CD8-positive, alpha-beta memory T cell (primary cell): ENCODE measurements at regions not wholly inside any gene's neighbourhood (a gene's known extent, or its start where the extent isn't known, plus 50 kb on each side); places are given as distances from the start of the nearest gene placed in this dataset.

Experiments used
- CTCF ChIA-PET: fragments of 350-600 bp; sonication (Branson Sonifier 250); formaldehyde crosslinking; loops from one replicate; lab custom pipeline; 2021; ENCODE audit warnings: antibody characterized with exemption; lab: Charles Lee
- POLR2A ChIA-PET: fragments of 350-600 bp; sonication (Branson Sonifier 250); formaldehyde crosslinking; loops from one replicate; lab custom pipeline; 2021; ENCODE audit warnings: antibody characterized with exemption; lab: Charles Lee
- DNase-seq, 5 donors: peaks; one replicate each; pipeline versions ENCODE4 v3.0.0 to v3.0.0-alpha.2; 2020 to 2022; ENCODE audit warnings: mixed read lengths in 1 of 5
- H3K27ac ChIP-seq: one replicate; pipeline ENCODE4 v1.7.0; 2013; ENCODE audit warnings: low read depth, mild to moderate bottlenecking, low read length, moderate library complexity
- H3K27me3 ChIP-seq: 2 replicates; pipeline ENCODE4 v1.7.0; 2013; ENCODE audit warnings: low read length, mild to moderate bottlenecking; ENCODE audit not compliant: insufficient read depth, poor library complexity, severe bottlenecking
- H3K36me3 ChIP-seq: 2 replicates; pipeline ENCODE4 v1.7.0; 2013; ENCODE audit warnings: mild to moderate bottlenecking, low read length, moderate library complexity; ENCODE audit not compliant: insufficient read depth
- H3K4me1 ChIP-seq: 2 replicates; pipeline ENCODE4 v1.7.0; 2013; ENCODE audit warnings: mild to moderate bottlenecking, low read length, moderate library complexity; ENCODE audit not compliant: insufficient read depth
- H3K4me3 ChIP-seq: 2 replicates; pipeline ENCODE4 v1.7.0; 2013; ENCODE audit warnings: mild to moderate bottlenecking, low read length
- H3K9me3 ChIP-seq: 2 replicates; pipeline ENCODE4 v1.7.0; 2013; ENCODE audit warnings: mild to moderate bottlenecking, low read length
- H3K27ac Mint-ChIP-seq, 8 donors: one replicate each; pipeline ENCODE4 v1.8.0; 2020 to 2021; ENCODE audit warnings: mixed read lengths in 8 of 8, mild to moderate bottlenecking in 6 of 8, inconsistent platforms in 3 of 8, moderate library complexity in 3 of 8
- H3K27me3 Mint-ChIP-seq, 2 donors: one replicate each; pipeline ENCODE4 v1.8.0; 2020 to 2021; ENCODE audit warnings: mixed read lengths in 2 of 2, mild to moderate bottlenecking in 1 of 2, moderate library complexity in 1 of 2
- H3K36me3 Mint-ChIP-seq, 3 donors: one replicate each; pipeline ENCODE4 v1.8.0; 2020 to 2021; ENCODE audit warnings: mixed read lengths in 3 of 3, inconsistent platforms in 1 of 3, mild to moderate bottlenecking in 1 of 3
- H3K4me1 Mint-ChIP-seq, 3 donors: one replicate each; pipeline ENCODE4 v1.8.0; 2020 to 2021; ENCODE audit warnings: mixed read lengths in 3 of 3, inconsistent platforms in 1 of 3, mild to moderate bottlenecking in 1 of 3
- H3K4me3 Mint-ChIP-seq, 7 donors: one replicate each; pipeline ENCODE4 v1.8.0; 2020 to 2021; ENCODE audit warnings: mixed read lengths in 7 of 7, mild to moderate bottlenecking in 6 of 7, moderate library complexity in 4 of 7, inconsistent platforms in 2 of 7
- H3K9me3 Mint-ChIP-seq, 5 donors: one replicate each; pipeline ENCODE4 v1.8.0; 2020 to 2022; ENCODE audit warnings: mixed read lengths in 5 of 5, mild to moderate bottlenecking in 3 of 5, moderate library complexity in 2 of 5, inconsistent platforms in 1 of 5

- no peaks in the 10 kb centered on the region for H3K27me3 Mint-ChIP-seq
- H3K4me3 ChIP-seq = no peak overlapping the region
- CTCF ChIA-PET = no interaction called here
Measured at GRCh38 chr5:92963800-92964199, 617.2 kb downstream of the NR2F1-AS1 start.

GRCh38 chr5:92962752-92963151 lies 618.3 kb downstream of the NR2F1-AS1 start:
- Histone ChIP-seq H3K4me3 (no peak overlapping the region), H3K36me3 (no peaks in the 10 kb centered on the region), H3K9me3 (no peaks in the 10 kb centered on the region), H3K27me3 (no peaks in the 10 kb centered on the region), H3K27ac (no peak overlapping the region), H3K4me1 (no peaks in the 10 kb centered on the region)
- no peak for DNase-seq
- H3K27ac Mint-ChIP-seq = no peak overlapping the region
- ChIA-PET POLR2A (no interaction called here), CTCF (no interaction called here)
- no peaks in the 10 kb centered on the region for H3K27me3 Mint-ChIP-seq
- H3K4me1 Mint-ChIP-seq = no peaks in the 10 kb centered on the region
- H3K4me3 Mint-ChIP-seq = no peak overlapping the region
- H3K36me3 Mint-ChIP-seq = no peaks in the 10 kb centered on the region
- peaks cover 0 to 7% (median 3%) of the 10 kb centered on the region in 5 donors for H3K9me3 Mint-ChIP-seq

More at GRCh38 chr5:92963800-92964199, 617.2 kb downstream of the NR2F1-AS1 start:
- POLR2A ChIA-PET = no interaction called here
- no peaks in the 10 kb centered on the region for H3K4me1 Mint-ChIP-seq
- H3K27ac Mint-ChIP-seq = no peak overlapping the region
- H3K9me3 Mint-ChIP-seq = peaks cover 0 to 7% (median 3%) of the 10 kb centered on the region in 5 donors
- no peaks in the 10 kb centered on the region for H3K4me1 ChIP-seq
- H3K9me3 ChIP-seq = no peaks in the 10 kb centered on the region
- H3K4me3 Mint-ChIP-seq = no peak overlapping the region
- DNase-seq = no peak
- no peaks in the 10 kb centered on the region for H3K36me3 ChIP-seq
- no peak overlapping the region for H3K27ac ChIP-seq
- no peaks in the 10 kb centered on the region for H3K36me3 Mint-ChIP-seq
- H3K27me3 ChIP-seq = no peaks in the 10 kb centered on the region

GRCh38 chr5:92956886-92957285 lies 624.1 kb downstream of the NR2F1-AS1 start:
- H3K27me3 ChIP-seq = no peaks in the 10 kb centered on the region
- ChIA-PET POLR2A (no interaction called here), CTCF (no interaction called here)
- no peak overlapping the region for H3K27ac Mint-ChIP-seq
- H3K4me3 ChIP-seq = no peak overlapping the region
- H3K4me1 Mint-ChIP-seq = no peaks in the 10 kb centered on the region
- peaks cover 9 to 13% (median 11%) of the 10 kb centered on the region in 5 donors for H3K9me3 Mint-ChIP-seq
- H3K4me3 Mint-ChIP-seq = no peak overlapping the region
- no peaks in the 10 kb centered on the region for H3K4me1 ChIP-seq
- DNase-seq = no peak
- no peaks in the 10 kb centered on the region for H3K36me3 ChIP-seq
- H3K27ac ChIP-seq = no peak overlapping the region
- H3K9me3 ChIP-seq = no peaks in the 10 kb centered on the region
- H3K27me3 Mint-ChIP-seq = no peaks in the 10 kb centered on the region
- no peaks in the 10 kb centered on the region for H3K36me3 Mint-ChIP-seq

- Histone ChIP-seq H3K4me1 (no peaks in the 10 kb centered on the region), H3K36me3 (no peaks in the 10 kb centered on the region), H3K27me3 (no peaks in the 10 kb centered on the region), H3K9me3 (no peaks in the 10 kb centered on the region), H3K4me3 (no peak overlapping the region), H3K27ac (no peak overlapping the region)
- no peak overlapping the region for H3K27ac Mint-ChIP-seq
- CTCF ChIA-PET = no interaction called here
- peaks cover 12 to 37% (median 19%) of the 10 kb centered on the region in 5 donors for H3K9me3 Mint-ChIP-seq
- POLR2A ChIA-PET = no interaction called here
- H3K27me3 Mint-ChIP-seq = no peaks in the 10 kb centered on the region
- no peak for DNase-seq
- no peaks in the 10 kb centered on the region for H3K36me3 Mint-ChIP-seq
- H3K4me1 Mint-ChIP-seq = no peaks in the 10 kb centered on the region
- H3K4me3 Mint-ChIP-seq = no peak overlapping the region
Measured at GRCh38 chr5:92952243-92952642, 628.8 kb downstream of the NR2F1-AS1 start.

GRCh38 chr5:92951746-92952145 lies 629.3 kb downstream of the NR2F1-AS1 start:
- Histone ChIP-seq H3K4me1 (no peaks in the 10 kb centered on the region), H3K4me3 (no peak overlapping the region), H3K27me3 (no peaks in the 10 kb centered on the region), H3K9me3 (no peaks in the 10 kb centered on the region), H3K27ac (no peak overlapping the region), H3K36me3 (no peaks in the 10 kb centered on the region)
- no peak for DNase-seq
- peaks cover 12 to 37% (median 19%) of the 10 kb centered on the region in 5 donors for H3K9me3 Mint-ChIP-seq
- H3K27ac Mint-ChIP-seq = no peak overlapping the region
- no peak overlapping the region for H3K4me3 Mint-ChIP-seq
- no peaks in the 10 kb centered on the region for H3K27me3 Mint-ChIP-seq
- no peaks in the 10 kb centered on the region for H3K4me1 Mint-ChIP-seq
- no peaks in the 10 kb centered on the region for H3K36me3 Mint-ChIP-seq
- ChIA-PET POLR2A (no interaction called here), CTCF (no interaction called here)

GRCh38 chr5:92946546-92946945 lies 634.5 kb downstream of the NR2F1-AS1 start:
- Histone ChIP-seq H3K4me3 (no peak overlapping the region), H3K36me3 (no peaks in the 10 kb centered on the region), H3K27ac (no peak overlapping the region), H3K4me1 (no peaks in the 10 kb centered on the region), H3K27me3 (no peaks in the 10 kb centered on the region), H3K9me3 (no peaks in the 10 kb centered on the region)
- no peaks in the 10 kb centered on the region for H3K4me1 Mint-ChIP-seq
- peaks cover 0 to 24% (median 5%) of the 10 kb centered on the region in 5 donors for H3K9me3 Mint-ChIP-seq
- no peak overlapping the region for H3K27ac Mint-ChIP-seq
- no peaks in the 10 kb centered on the region for H3K27me3 Mint-ChIP-seq
- ChIA-PET POLR2A (no interaction called here), CTCF (no interaction called here)
- no peaks in the 10 kb centered on the region for H3K36me3 Mint-ChIP-seq
- no peak overlapping the region for H3K4me3 Mint-ChIP-seq
- no peak for DNase-seq

GRCh38 chr5:92945605-92946097 lies 635.4 kb downstream of the NR2F1-AS1 start:
- ChIA-PET CTCF (no interaction called here), POLR2A (no interaction called here)
- H3K36me3 ChIP-seq = no peaks in the 10 kb centered on the region
- H3K4me3 ChIP-seq = no peak overlapping the region
- no peaks in the 10 kb centered on the region for H3K27me3 Mint-ChIP-seq
- no peaks in the 10 kb centered on the region for H3K4me1 ChIP-seq
- H3K4me3 Mint-ChIP-seq = no peak overlapping the region
- H3K9me3 Mint-ChIP-seq = peaks cover 0 to 20% (median 5%) of the 10 kb centered on the region in 5 donors
- no peaks in the 10 kb centered on the region for H3K4me1 Mint-ChIP-seq
- no peaks in the 10 kb centered on the region for H3K27me3 ChIP-seq
- H3K36me3 Mint-ChIP-seq = no peaks in the 10 kb centered on the region
- no peak overlapping the region for H3K27ac ChIP-seq
- H3K9me3 ChIP-seq = no peaks in the 10 kb centered on the region
- no peak overlapping the region for H3K27ac Mint-ChIP-seq
- DNase-seq = no peak

- H3K36me3 Mint-ChIP-seq = no peaks in the 10 kb centered on the region
- no peaks in the 10 kb centered on the region for H3K9me3 ChIP-seq
- no peaks in the 10 kb centered on the region for H3K4me1 Mint-ChIP-seq
- no peak overlapping the region for H3K27ac Mint-ChIP-seq
- H3K36me3 ChIP-seq = no peaks in the 10 kb centered on the region
- H3K9me3 Mint-ChIP-seq = peaks cover 0 to 16% (median 5%) of the 10 kb centered on the region in 5 donors
- no peaks in the 10 kb centered on the region for H3K4me1 ChIP-seq
- CTCF ChIA-PET = no interaction called here
- H3K27ac ChIP-seq = no peak overlapping the region
- no peaks in the 10 kb centered on the region for H3K27me3 ChIP-seq
- H3K27me3 Mint-ChIP-seq = no peaks in the 10 kb centered on the region
- H3K4me3 ChIP-seq = no peak overlapping the region
- POLR2A ChIA-PET = no interaction called here
- DNase-seq = no peak
- no peak overlapping the region for H3K4me3 Mint-ChIP-seq
Measured at GRCh38 chr5:92944903-92945604, 636.0 kb downstream of the NR2F1-AS1 start.
